ENCODE measurements at regions not wholly inside any gene's neighbourhood (a gene's known extent, or its start where the extent isn't known, plus 50 kb on each side); places are given as distances from the start of the nearest gene placed in this dataset.

DNA sequence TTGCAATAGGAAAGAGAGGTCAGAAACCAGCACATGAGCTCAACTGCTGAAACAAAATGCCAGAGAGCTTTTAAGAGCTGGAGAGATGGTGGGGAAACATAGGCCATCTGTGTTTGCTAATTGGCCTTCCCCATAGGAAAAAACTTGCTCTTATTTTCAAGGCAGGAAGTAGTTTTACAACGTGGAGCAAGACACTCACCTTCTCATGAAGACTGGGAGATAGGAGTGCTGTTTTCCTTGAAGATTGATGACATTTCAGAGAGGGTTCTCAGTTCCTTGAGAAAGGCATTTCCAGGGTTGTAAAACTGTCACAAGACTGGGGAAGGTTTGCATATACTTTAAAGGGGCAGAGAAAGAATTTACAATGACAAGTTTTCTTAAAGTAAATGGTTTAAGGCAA, 586.3 kb upstream of the RAG2 start (continued):
- TF ChIP-seq, protein P1, sequence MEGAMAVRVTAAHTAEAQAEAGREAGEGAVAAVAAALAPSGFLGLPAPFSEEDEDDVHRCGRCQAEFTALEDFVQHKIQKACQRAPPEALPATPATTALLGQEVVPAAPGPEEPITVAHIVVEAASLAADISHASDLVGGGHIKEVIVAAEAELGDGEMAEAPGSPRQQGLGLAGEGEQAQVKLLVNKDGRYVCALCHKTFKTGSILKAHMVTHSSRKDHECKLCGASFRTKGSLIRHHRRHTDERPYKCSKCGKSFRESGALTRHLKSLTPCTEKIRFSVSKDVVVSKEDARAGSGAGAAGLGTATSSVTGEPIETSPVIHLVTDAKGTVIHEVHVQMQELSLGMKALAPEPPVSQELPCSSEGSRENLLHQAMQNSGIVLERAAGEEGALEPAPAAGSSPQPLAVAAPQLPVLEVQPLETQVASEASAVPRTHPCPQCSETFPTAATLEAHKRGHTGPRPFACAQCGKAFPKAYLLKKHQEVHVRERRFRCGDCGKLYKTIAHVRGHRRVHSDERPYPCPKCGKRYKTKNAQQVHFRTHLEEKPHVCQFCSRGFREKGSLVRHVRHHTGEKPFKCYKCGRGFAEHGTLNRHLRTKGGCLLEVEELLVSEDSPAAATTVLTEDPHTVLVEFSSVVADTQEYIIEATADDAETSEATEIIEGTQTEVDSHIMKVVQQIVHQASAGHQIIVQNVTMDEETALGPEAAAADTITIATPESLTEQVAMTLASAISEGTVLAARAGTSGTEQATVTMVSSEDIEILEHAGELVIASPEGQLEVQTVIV (IDR thresholded peaks at IDR 0.05; ENCODE audit: borderline replicate concordance, partially characterized antibody), result no peak
- no peak for TF ChIP-seq ESRRA (IDR thresholded peaks at IDR 0.05; ENCODE audit: low read length)
- TF ChIP-seq IKZF2 (IDR thresholded peaks at IDR 0.05), result no peak
- no peak for TF ChIP-seq EED (IDR thresholded peaks at IDR 0.05; ENCODE audit: low read depth)
- no peak for TF ChIP-seq TCF3 (IDR thresholded peaks at IDR 0.05; ENCODE audit: borderline replicate concordance, insufficient read depth, low read depth, low read length)

GRCh38 chr11:37182031-37182430, 584.0 kb upstream of the RAG2 start:
- H3K27ac ChIP-seq (ENCODE audit: control insufficient read depth, insufficient read depth), result no peak overlapping the region
- FAIRE-seq (no peak), DNase-seq (ENCODE audit: low read depth, low spot score) (no peak), ATAC-seq (no peak)
- no peaks in the 10 kb centered on the region for H4K20me1 ChIP-seq (ENCODE audit: control insufficient read depth, insufficient read depth)
- no peak overlapping the region for H3K4me3 ChIP-seq
- no peaks in the 10 kb centered on the region for H3K79me2 ChIP-seq (ENCODE audit: control insufficient read depth, insufficient read depth, low read length)
- intact Hi-C loops (cut with micrococcal nuclease; ENCODE audit: unreplicated experiment), result no loop called here
- BruUV-seq (replicated peaks), result no TSS peak
- H2AFZ ChIP-seq (ENCODE audit: control insufficient read depth, low read depth, low read length), result no peak overlapping the region
- ChIA-PET RAD21 (ENCODE audit: unreplicated experiment) (no interaction called here), SMC1A (ENCODE audit: uncharacterized antibody, unreplicated experiment) (no interaction called here), CTCF (no interaction called here), POLR2A (no interaction called here)
- no peaks in the 10 kb centered on the region for H3K9me3 ChIP-seq (replicated peaks; ENCODE audit: control insufficient read depth, insufficient read depth, low read length)
- no peak overlapping the region for H3K9ac ChIP-seq (ENCODE audit: control insufficient read depth, insufficient read depth, low read length)
- H3K4me1 ChIP-seq (ENCODE audit: control insufficient read depth, insufficient read depth, low read length), result no peaks in the 10 kb centered on the region
- in situ Hi-C loops (cut with MboI), result no loop called here
- 1% methylated on average over 5 of the region's 5 CpGs for WGBS (ENCODE audit: insufficient coverage, insufficient replicate concordance, low lambda C conversion rate, missing lambda C conversion rate)
- no peaks in the 10 kb centered on the region for H3K27me3 ChIP-seq (replicated peaks in 1 of 2; ENCODE audit: control insufficient read depth in 2 of 2, insufficient read depth in 2 of 2, low read length in 1 of 2)
- no peaks in the 10 kb centered on the region for H3K36me3 ChIP-seq (ENCODE audit: control insufficient read depth in 2 of 2, insufficient read depth in 2 of 2, low read length in 1 of 2)
- TF ChIP-seq ZZZ3 (IDR thresholded peaks at IDR 0.05; ENCODE audit: control insufficient read depth, insufficient read length, low read depth) (no peak), ZNF687 (IDR thresholded peaks at IDR 0.05) (no peak), IRF5 (IDR thresholded peaks at IDR 0.05; ENCODE audit: borderline replicate concordance) (no peak), IKZF2 (IDR thresholded peaks at IDR 0.05) (no peak), ASH2L (IDR thresholded peaks at IDR 0.05; ENCODE audit: borderline replicate concordance, low read depth) (no peak), ATF7 (IDR thresholded peaks at IDR 0.05; ENCODE audit: low read depth) (no peak)
- H3K4me2 ChIP-seq (ENCODE audit: control insufficient read depth, insufficient read depth), result no peak overlapping the region

Data from GM12878 (cell line).